HEK293 (cell line): ENCODE measurements at regions not wholly inside any gene's neighbourhood (a gene's known extent, or its start where the extent isn't known, plus 50 kb on each side); places are given as distances from the start of the nearest gene placed in this dataset.

Experiments used
- CTCF ChIA-PET: fragments of 350-600 bp; formaldehyde crosslinking; extraction: SDS; loops from one replicate; lab custom pipeline; 2021; ENCODE audit warnings: antibody characterized with exemption; lab: Yijun Ruan, JAX
- POLR2A ChIA-PET: fragments of 300-600 bp; formaldehyde crosslinking; extraction: SDS; loops from one replicate; lab custom pipeline; 2020; ENCODE audit warnings: antibody characterized with exemption, inconsistent platforms; lab: Yijun Ruan, JAX
- H3K27ac ChIP-seq: fragments of 200-500 bp; sonication (Bioruptor generic); 2 replicates; pipeline ENCODE4 v1.5.1; 2014; ENCODE audit warnings: low read depth, low read length, control low read depth, inconsistent platforms; ENCODE audit errors: extremely low read depth
- H3K36me3 ChIP-seq, 2 experiments: fragments of 200-500 bp in 1 of 2; sonication (Bioruptor generic) in 1 of 2; 1 replicate in 1 of 2; 2 replicates in 1 of 2; pipeline ENCODE4 v1.5.1; 2014 to 2017; ENCODE audit warnings: inconsistent platforms in 2 of 2, low read length in 2 of 2; ENCODE audit not compliant: control insufficient read depth in 2 of 2, insufficient read depth in 1 of 2
- H3K4me1 ChIP-seq: fragments of 200-500 bp; sonication (Bioruptor generic); 2 replicates; pipeline ENCODE4 v1.5.1; 2014; ENCODE audit warnings: mild to moderate bottlenecking, low read length, inconsistent platforms; ENCODE audit not compliant: control insufficient read depth, insufficient read depth
- H3K4me3 ChIP-seq: 2 replicates; pipeline ENCODE4 v1.5.1; 2011; ENCODE audit warnings: low read depth, mild to moderate bottlenecking, control low read depth, low read length, moderate library complexity
- H3K9me3 ChIP-seq: fragments of 200-500 bp; sonication (Bioruptor generic); 2 replicates; pipeline ENCODE4 v1.5.1; 2014; ENCODE audit warnings: low read depth, low read length, inconsistent platforms; ENCODE audit not compliant: control insufficient read depth, insufficient read depth
- GFI1B ChIP-seq: fragments of 450-650 bp; formaldehyde crosslinking; IDR thresholded peaks from 2 replicates; pipeline ENCODE4 v1.5.1; 2016; ENCODE audit warnings: missing biosample characterization, missing genetic modification characterization
- GLI2 ChIP-seq: fragments of 450-650 bp; formaldehyde crosslinking; IDR thresholded peaks from 2 replicates; pipeline ENCODE4; 2017; ENCODE audit warnings: missing biosample characterization, missing genetic modification characterization, low read depth, borderline replicate concordance
- GLI4 ChIP-seq: fragments of 450-650 bp; formaldehyde crosslinking; IDR thresholded peaks from 2 replicates; pipeline ENCODE4 v1.5.1; 2016; ENCODE audit warnings: missing biosample characterization, missing genetic modification characterization
- GLIS2 ChIP-seq: fragments of 450-650 bp; formaldehyde crosslinking; IDR thresholded peaks from 2 replicates; pipeline ENCODE4 v1.5.1; 2016; ENCODE audit warnings: missing biosample characterization, missing genetic modification characterization
- HOXA7 ChIP-seq: sonication (generic); formaldehyde crosslinking; IDR thresholded peaks from 2 replicates; pipeline ENCODE4 v1.8.1; 2022; ENCODE audit warnings: missing genetic modification reagents, borderline replicate concordance
- MZF1 ChIP-seq: fragments of 450-650 bp; formaldehyde crosslinking; IDR thresholded peaks from 2 replicates; pipeline ENCODE4 v1.5.1; 2017; ENCODE audit warnings: missing biosample characterization, missing genetic modification characterization, borderline replicate concordance
- TCF7L2 ChIP-seq: IDR thresholded peaks from 2 replicates; pipeline ENCODE4 v1.6.1; 2011; ENCODE audit warnings: low read depth, mild to moderate bottlenecking, inconsistent platforms, low read length, moderate library complexity, borderline replicate concordance
- WT1 ChIP-seq: fragments of 450-650 bp; formaldehyde crosslinking; IDR thresholded peaks from 2 replicates; pipeline ENCODE4 v1.5.1; 2016; ENCODE audit warnings: missing biosample characterization, missing genetic modification characterization
- ZNF146 ChIP-seq: fragments of 450-650 bp; formaldehyde crosslinking; IDR thresholded peaks from 2 replicates; pipeline ENCODE4 v1.5.1; 2016; ENCODE audit warnings: missing biosample characterization, missing genetic modification characterization
- ZNF175 ChIP-seq: fragments of 450-650 bp; formaldehyde crosslinking; IDR thresholded peaks from 2 replicates; pipeline ENCODE4 v1.5.1; 2016; ENCODE audit warnings: missing biosample characterization, missing genetic modification characterization
- ZNF18 ChIP-seq: fragments of 450-650 bp; formaldehyde crosslinking; IDR thresholded peaks from 2 replicates; pipeline ENCODE4 v1.5.1; 2016; ENCODE audit warnings: missing biosample characterization, missing genetic modification characterization
- ZNF19 ChIP-seq: fragments of 450-650 bp; formaldehyde crosslinking; IDR thresholded peaks from 2 replicates; pipeline ENCODE4; 2016; ENCODE audit warnings: missing biosample characterization, missing genetic modification characterization, low read depth
- ZNF223 ChIP-seq: fragments of 450-650 bp; formaldehyde crosslinking; IDR thresholded peaks from 2 replicates; pipeline ENCODE4 v1.5.1; 2016; ENCODE audit warnings: missing biosample characterization, missing genetic modification characterization
- ZNF501 ChIP-seq: fragments of 450-650 bp; formaldehyde crosslinking; IDR thresholded peaks from 2 replicates; pipeline ENCODE4 v1.5.1; 2016; ENCODE audit warnings: missing biosample characterization, missing genetic modification characterization
- ZNF521 ChIP-seq: fragments of 450-650 bp; formaldehyde crosslinking; IDR thresholded peaks from 2 replicates; pipeline ENCODE4 v1.5.1; 2017; ENCODE audit warnings: missing biosample characterization, mild to moderate bottlenecking, missing genetic modification characterization
- ZNF544 ChIP-seq: fragments of 450-650 bp; formaldehyde crosslinking; IDR thresholded peaks from 2 replicates; pipeline ENCODE4 v1.5.0; 2017; ENCODE audit warnings: missing biosample characterization, missing genetic modification characterization
- ZNF561 ChIP-seq: fragments of 450-650 bp; IDR thresholded peaks from 2 replicates; pipeline ENCODE4 v1.5.1; 2018; ENCODE audit warnings: missing biosample characterization, missing genetic modification characterization, borderline replicate concordance
- ZNF639 ChIP-seq: fragments of 450-650 bp; formaldehyde crosslinking; IDR thresholded peaks from 2 replicates; pipeline ENCODE4 v1.5.1; 2016; ENCODE audit warnings: missing biosample characterization, missing genetic modification characterization
- ZNF645 ChIP-seq: fragments of 450-650 bp; formaldehyde crosslinking; IDR thresholded peaks from 2 replicates; pipeline ENCODE4; 2016; ENCODE audit warnings: missing biosample characterization, missing genetic modification characterization
- ZNF658 ChIP-seq: fragments of 450-650 bp; formaldehyde crosslinking; IDR thresholded peaks from 2 replicates; pipeline ENCODE4; 2016; ENCODE audit warnings: missing biosample characterization, missing genetic modification characterization
- ZNF701 ChIP-seq: fragments of 450-650 bp; formaldehyde crosslinking; IDR thresholded peaks from 2 replicates; pipeline ENCODE4 v1.5.1; 2016; ENCODE audit warnings: missing biosample characterization, missing genetic modification characterization
- TF ChIP-seq, protein P1 (sequence below): fragments of 450-650 bp; formaldehyde crosslinking; conservative IDR thresholded peaks from 2 replicates; pipeline ENCODE4 v1.5.1; 2016; ENCODE audit warnings: low read depth, missing biosample characterization, missing genetic modification characterization
- TF ChIP-seq, protein P2 (sequence below): fragments of 450-650 bp; formaldehyde crosslinking; IDR thresholded peaks from 2 replicates; pipeline ENCODE4 v1.5.1; 2016; ENCODE audit warnings: missing biosample characterization, missing genetic modification characterization

DNA sequence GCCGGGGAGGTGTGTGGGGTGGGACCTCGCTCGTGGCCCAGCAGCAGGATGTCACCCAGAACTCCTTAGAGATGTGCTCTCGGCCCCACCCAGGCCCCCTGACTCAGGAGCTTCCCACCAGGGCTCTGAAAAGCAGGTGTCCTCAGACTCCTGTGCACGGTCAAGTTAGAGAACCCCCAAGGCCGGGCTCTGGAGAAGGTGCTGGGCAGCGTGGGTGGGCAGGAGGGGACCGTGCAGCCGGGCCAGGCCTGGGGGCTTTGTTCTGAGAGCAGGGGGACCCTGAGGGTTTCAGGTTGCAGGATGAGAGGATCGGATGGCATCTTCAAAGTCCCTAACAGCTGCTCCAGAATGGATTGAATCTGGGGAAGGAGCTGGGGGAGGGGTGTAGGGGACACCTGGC, 164.4 kb upstream of the CIBAR2 start:
- ChIA-PET CTCF (interaction anchor here (1.1 to 3.0 kb wide), 8 partner anchors 10 to 525 kb away, joined by 3 to 27 read pairs (median 8); no protein-coding TSS in a partner anchor), POLR2A (interaction anchor here (0.6 kb wide), 1 partner anchor 9 kb away, joined by 3 read pairs; no protein-coding TSS in a partner anchor)
- Histone ChIP-seq H3K9me3 (no peaks in the 10 kb centered on the region), H3K4me1 (no peaks in the 10 kb centered on the region), H3K27ac (no peak overlapping the region), H3K4me3 (no peak overlapping the region), H3K36me3 (no peaks in the 10 kb centered on the region)
- TF ChIP-seq ZNF658 = no peak
- no peak for TF ChIP-seq HOXA7 (CRISPR knock-in tag)
- no peak for TF ChIP-seq ZNF223 (tag by site-specific recombination)
- TF ChIP-seq ZNF561 (tag by site-specific recombination) = no peak
- no peak for TF ChIP-seq ZNF19 (tag by site-specific recombination)
- TF ChIP-seq ZNF18 (tag by site-specific recombination) = no peak
- TF ChIP-seq ZNF645 = no peak
- TF ChIP-seq ZNF175 (tag by site-specific recombination) = no peak
- no peak for TF ChIP-seq ZNF544
- TF ChIP-seq ZNF501 (tag by site-specific recombination) = no peak
- TF ChIP-seq, protein P1, sequence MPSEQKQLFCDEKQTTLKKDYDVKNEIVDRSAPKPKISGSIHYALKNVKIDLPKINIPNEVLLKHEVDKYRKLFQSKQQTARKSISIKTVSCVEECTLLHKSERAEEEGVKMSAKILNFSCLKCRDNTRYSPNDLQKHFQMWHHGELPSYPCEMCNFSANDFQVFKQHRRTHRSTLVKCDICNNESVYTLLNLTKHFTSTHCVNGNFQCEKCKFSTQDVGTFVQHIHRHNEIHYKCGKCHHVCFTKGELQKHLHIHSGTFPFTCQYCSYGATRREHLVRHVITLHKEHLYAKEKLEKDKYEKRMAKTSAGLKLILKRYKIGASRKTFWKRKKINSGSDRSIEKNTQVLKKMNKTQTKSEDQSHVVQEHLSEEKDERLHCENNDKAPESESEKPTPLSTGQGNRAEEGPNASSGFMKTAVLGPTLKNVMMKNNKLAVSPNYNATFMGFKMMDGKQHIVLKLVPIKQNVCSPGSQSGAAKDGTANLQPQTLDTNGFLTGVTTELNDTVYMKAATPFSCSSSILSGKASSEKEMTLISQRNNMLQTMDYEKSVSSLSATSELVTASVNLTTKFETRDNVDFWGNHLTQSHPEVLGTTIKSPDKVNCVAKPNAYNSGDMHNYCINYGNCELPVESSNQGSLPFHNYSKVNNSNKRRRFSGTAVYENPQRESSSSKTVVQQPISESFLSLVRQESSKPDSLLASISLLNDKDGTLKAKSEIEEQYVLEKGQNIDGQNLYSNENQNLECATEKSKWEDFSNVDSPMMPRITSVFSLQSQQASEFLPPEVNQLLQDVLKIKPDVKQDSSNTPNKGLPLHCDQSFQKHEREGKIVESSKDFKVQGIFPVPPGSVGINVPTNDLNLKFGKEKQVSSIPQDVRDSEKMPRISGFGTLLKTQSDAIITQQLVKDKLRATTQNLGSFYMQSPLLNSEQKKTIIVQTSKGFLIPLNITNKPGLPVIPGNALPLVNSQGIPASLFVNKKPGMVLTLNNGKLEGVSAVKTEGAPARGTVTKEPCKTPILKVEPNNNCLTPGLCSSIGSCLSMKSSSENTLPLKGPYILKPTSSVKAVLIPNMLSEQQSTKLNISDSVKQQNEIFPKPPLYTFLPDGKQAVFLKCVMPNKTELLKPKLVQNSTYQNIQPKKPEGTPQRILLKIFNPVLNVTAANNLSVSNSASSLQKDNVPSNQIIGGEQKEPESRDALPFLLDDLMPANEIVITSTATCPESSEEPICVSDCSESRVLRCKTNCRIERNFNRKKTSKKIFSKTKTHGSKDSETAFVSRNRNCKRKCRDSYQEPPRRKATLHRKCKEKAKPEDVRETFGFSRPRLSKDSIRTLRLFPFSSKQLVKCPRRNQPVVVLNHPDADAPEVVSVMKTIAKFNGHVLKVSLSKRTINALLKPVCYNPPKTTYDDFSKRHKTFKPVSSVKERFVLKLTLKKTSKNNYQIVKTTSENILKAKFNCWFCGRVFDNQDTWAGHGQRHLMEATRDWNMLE (tag by site-specific recombination) = no peak
- TF ChIP-seq MZF1 (tag by site-specific recombination) = no peak
- no peak for TF ChIP-seq GFI1B (tag by site-specific recombination)
- TF ChIP-seq GLIS2 (tag by site-specific recombination) = no peak
- no peak for TF ChIP-seq ZNF521 (tag by site-specific recombination)
- TF ChIP-seq ZNF639 (tag by site-specific recombination) = no peak
- no peak for TF ChIP-seq ZNF701 (tag by site-specific recombination)

DNA sequence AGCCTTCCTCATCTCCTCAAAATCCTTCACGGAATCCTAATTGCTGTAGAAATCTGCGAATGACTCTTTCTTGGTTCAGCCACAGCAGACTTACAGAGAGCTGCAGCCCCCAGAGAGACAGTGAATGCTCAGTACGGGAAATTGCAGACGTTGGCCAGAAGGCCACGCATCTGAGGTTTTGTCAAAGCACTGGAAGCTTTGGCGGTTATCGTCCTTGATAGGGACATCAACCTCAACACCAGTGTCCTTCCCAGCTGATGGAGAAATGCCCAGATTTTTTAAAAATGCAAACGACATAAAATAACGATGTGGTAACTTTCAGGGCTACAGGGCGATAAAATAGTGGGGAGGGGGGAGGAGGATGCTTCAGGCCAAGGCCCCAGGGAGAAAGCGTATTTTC, 166.6 kb upstream of the CIBAR2 start:
- ChIA-PET POLR2A (no interaction called here), CTCF (interaction anchor here (1.4 kb wide), 1 partner anchor 30 kb away, joined by 3 read pairs; no protein-coding TSS in a partner anchor)
- H3K27ac ChIP-seq = no peak overlapping the region
- TF ChIP-seq ZNF146 (tag by site-specific recombination) = no peak
- TF ChIP-seq GLI4 = no peak
- TF ChIP-seq ZNF18 (tag by site-specific recombination) = no peak
- TF ChIP-seq WT1 (tag by site-specific recombination) = no peak
- TF ChIP-seq GLI2 (tag by site-specific recombination) = no peak
- TF ChIP-seq, protein P2, sequence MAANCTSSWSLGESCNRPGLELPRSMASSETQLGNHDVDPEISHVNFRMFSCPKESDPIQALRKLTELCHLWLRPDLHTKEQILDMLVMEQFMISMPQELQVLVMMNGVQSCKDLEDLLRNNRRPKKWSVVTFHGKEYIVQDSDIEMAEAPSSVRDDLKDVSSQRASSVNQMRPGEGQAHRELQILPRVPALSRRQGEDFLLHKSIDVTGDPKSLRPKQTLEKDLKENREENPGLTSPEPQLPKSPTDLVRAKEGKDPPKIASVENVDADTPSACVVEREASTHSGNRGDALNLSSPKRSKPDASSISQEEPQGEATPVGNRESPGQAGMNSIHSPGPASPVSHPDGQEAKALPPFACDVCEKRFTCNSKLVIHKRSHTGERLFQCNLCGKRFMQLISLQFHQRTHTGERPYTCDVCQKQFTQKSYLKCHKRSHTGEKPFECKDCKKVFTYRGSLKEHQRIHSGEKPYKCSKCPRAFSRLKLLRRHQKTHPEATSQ (tag by site-specific recombination) = no peak
- TF ChIP-seq TCF7L2 = no peak

More for the DNA sequence above, 166.6 kb upstream of the CIBAR2 start:
- no peaks in the 10 kb centered on the region for H3K36me3 ChIP-seq
- H3K4me3 ChIP-seq = no peak overlapping the region
- no peaks in the 10 kb centered on the region for H3K4me1 ChIP-seq
- H3K9me3 ChIP-seq = no peaks in the 10 kb centered on the region
